Naive thymus-derived CD4-positive, alpha-beta T cell (primary cell): ENCODE measurements at regions not wholly inside any gene's neighbourhood (a gene's known extent, or its start where the extent isn't known, plus 50 kb on each side); places are given as distances from the start of the nearest gene placed in this dataset.

Experiments
- ATAC-seq: fragments of 150-1000 bp; cut with Tn5 transposase; 2 replicates; pipeline ENCODE4 v1.10.0; 2021; ENCODE audit warnings: mild to moderate bottlenecking, moderate library complexity
- CTCF ChIA-PET: fragments of 350-600 bp; sonication (Branson Sonifier 250); formaldehyde crosslinking; loops from one replicate; lab custom pipeline; 2021; ENCODE audit warnings: antibody characterized with exemption; lab: Charles Lee
- POLR2A ChIA-PET: fragments of 350-600 bp; sonication (Branson Sonifier 250); formaldehyde crosslinking; loops from one replicate; lab custom pipeline; 2021; ENCODE audit warnings: antibody characterized with exemption, inconsistent platforms; lab: Charles Lee
- DNase-seq, 9 donors: peaks; one replicate each; pipeline versions ENCODE4 v3.0.0 to v3.0.0-alpha.2; 2020 to 2022; ENCODE audit warnings: mixed read lengths in 1 of 9
- H3K27ac ChIP-seq: one replicate; pipeline ENCODE4 v1.7.0; 2013; ENCODE audit warnings: mild to moderate bottlenecking, low read depth, low read length, moderate library complexity
- H3K27me3 ChIP-seq, 2 donors: one replicate each; pipeline ENCODE4 v1.7.0; 2013; ENCODE audit warnings: low read length in 2 of 2, mild to moderate bottlenecking in 2 of 2, moderate library complexity in 2 of 2; ENCODE audit not compliant: control insufficient read depth in 2 of 2, insufficient read depth in 2 of 2
- H3K36me3 ChIP-seq, 3 experiments: 1 replicate in 2 of 3; 2 replicates in 1 of 3; pipeline ENCODE4 v1.7.0; 2013; ENCODE audit warnings: low read length in 3 of 3, mild to moderate bottlenecking in 3 of 3, moderate library complexity in 1 of 3; ENCODE audit not compliant: insufficient read depth in 3 of 3, control insufficient read depth in 2 of 3
- H3K4me1 ChIP-seq, 2 donors: one replicate each; pipeline ENCODE4 v1.7.0; 2013; ENCODE audit warnings: low read length in 2 of 2, mild to moderate bottlenecking in 2 of 2, moderate library complexity in 1 of 2; ENCODE audit not compliant: control insufficient read depth in 2 of 2, insufficient read depth in 2 of 2
- H3K4me3 ChIP-seq: 2 replicates; pipeline ENCODE4 v1.7.0; 2013; ENCODE audit warnings: mild to moderate bottlenecking, low read length
- H3K9me3 ChIP-seq, 3 experiments: 1 replicate in 2 of 3; 2 replicates in 1 of 3; pipeline ENCODE4 v1.7.0; 2013; ENCODE audit warnings: low read length in 3 of 3; ENCODE audit not compliant: control insufficient read depth in 2 of 3
- H3K27ac Mint-ChIP-seq, 9 donors: one replicate each; pipeline ENCODE4 v1.8.0; 2020 to 2022; ENCODE audit warnings: mixed read lengths in 9 of 9, mild to moderate bottlenecking in 8 of 9, moderate library complexity in 5 of 9, inconsistent platforms in 2 of 9
- H3K27me3 Mint-ChIP-seq, 5 donors: one replicate each; pipeline ENCODE4 v1.8.0; 2021 to 2022; ENCODE audit warnings: mixed read lengths in 5 of 5, mild to moderate bottlenecking in 1 of 5
- H3K36me3 Mint-ChIP-seq, 5 donors: one replicate each; pipeline ENCODE4 v1.8.0; 2020 to 2022; ENCODE audit warnings: mixed read lengths in 5 of 5, mild to moderate bottlenecking in 3 of 5, inconsistent platforms in 1 of 5
- H3K4me1 Mint-ChIP-seq, 7 donors: one replicate each; pipeline ENCODE4 v1.8.0; 2020 to 2022; ENCODE audit warnings: mixed read lengths in 7 of 7, mild to moderate bottlenecking in 3 of 7, inconsistent platforms in 1 of 7
- H3K4me3 Mint-ChIP-seq, 10 donors: one replicate each; pipeline ENCODE4 v1.8.0; 2020 to 2022; ENCODE audit warnings: mild to moderate bottlenecking in 10 of 10, mixed read lengths in 10 of 10, moderate library complexity in 6 of 10, inconsistent platforms in 2 of 10
- H3K9me3 Mint-ChIP-seq, 11 donors: one replicate each; pipeline ENCODE4 v1.8.0; 2020 to 2022; ENCODE audit warnings: mixed read lengths in 11 of 11, mild to moderate bottlenecking in 4 of 11, inconsistent platforms in 1 of 11, moderate library complexity in 1 of 11
- intact Hi-C, 2 donors: fragments of 100-400 bp; cut with micrococcal nuclease; formaldehyde crosslinking; loops; one replicate each; pipeline ENCODE4 v1.15.1; 2023

DNA sequence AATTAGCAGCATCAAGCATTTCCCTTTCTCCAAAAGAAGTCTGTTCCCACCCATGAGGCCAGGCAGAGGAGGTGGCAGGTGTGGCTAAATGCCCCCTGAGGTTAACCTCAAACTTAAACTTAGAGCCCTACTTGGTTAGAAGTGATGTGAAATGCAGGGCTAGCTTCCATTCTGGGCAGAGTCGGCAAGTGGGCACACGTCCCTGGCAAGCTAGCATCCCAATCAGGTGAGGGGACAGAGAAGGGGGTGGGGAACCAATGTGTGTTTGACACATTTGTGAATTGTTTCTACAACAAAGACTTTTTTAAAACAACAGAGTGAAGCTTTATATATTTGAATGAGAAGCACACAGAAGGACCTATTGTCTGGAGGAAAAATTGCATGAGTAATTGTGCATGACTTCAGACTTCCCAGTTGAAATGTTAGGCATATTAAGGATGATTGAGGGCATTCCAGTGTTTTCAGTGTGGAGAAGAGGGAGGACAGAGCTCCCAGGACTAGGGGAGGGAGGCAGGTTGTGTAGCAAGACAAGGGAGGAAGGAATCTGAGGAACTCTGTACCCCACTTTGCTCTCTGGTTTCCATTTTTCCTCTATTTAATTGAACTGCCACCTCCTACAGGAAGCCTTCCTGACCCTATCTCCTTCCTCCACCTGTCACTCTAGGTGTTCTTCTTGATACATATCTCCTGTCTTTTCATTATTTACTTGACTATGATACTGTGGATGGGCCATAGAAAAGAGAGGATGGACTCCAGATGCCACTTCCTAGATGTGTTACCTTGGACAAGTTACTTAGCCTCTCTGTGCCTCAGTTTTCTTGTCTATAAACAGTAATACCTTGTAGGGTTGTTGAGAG, 83.3 kb upstream of the PICALM start:
- H3K27ac ChIP-seq = no peak overlapping the region
- H3K4me3 Mint-ChIP-seq = peak overlapping the region in 1 of 10 donors; percentile 14

DNA sequence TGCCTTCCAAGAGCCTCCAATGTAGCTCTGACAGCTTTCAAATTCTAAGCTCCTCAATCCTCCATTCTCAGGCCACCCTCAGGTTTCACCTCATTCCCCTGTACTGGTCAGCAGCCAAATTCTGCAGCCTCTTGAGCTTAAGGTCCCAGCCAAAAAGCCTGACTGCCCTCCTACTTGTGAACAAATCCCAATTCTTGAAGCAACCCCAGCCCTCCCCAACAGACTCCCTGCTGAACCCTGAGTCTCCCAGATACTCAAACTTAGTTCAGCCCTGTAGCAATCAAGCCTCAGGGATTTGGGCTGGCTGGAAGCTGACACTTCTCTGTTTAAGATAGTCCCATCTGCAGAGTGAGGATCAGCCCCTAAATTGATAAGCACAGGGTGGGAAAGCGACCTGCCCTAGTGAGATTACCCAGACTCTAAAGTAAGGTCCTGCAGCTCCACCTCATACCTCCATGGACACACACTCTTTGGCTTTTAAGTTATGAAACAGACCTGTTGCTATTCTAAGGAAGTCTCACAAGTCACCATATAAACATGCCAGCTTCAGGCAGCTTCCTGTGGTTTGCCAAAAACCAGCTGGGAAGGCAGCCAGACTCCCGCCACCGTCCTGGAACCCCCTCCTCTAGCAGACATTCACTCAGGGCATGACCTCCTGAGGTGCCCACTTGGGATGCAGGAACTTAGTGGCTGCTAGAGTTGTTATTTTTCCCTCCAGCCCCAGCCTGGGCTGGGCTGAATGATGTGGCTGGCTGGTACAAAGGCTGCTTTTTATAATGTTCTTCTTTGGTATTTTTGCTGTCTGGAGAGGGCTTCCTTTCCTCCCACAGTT, 82.5 kb upstream of the PICALM start:
- peak overlapping the region in 3 of 9 donors; percentile 0 to 72 (median 5) for H3K27ac Mint-ChIP-seq
- peaks cover 0 to 2% (median 0%) of the 10 kb centered on the region in 11 donors for H3K9me3 Mint-ChIP-seq
- Histone ChIP-seq H3K27me3 (no peaks in the 10 kb centered on the region), H3K4me3 (no peak overlapping the region), H3K27ac (no peak overlapping the region), H3K9me3 (no peaks in the 10 kb centered on the region), H3K4me1 (peaks cover 0 to 10% of the 10 kb centered on the region in 2 donors), H3K36me3 (no peaks in the 10 kb centered on the region)
- H3K27me3 Mint-ChIP-seq = peaks cover 0 to 5% (median 0%) of the 10 kb centered on the region in 5 donors
- intact Hi-C loops = loop anchor here in 1 of 2 donors (2.0 kb wide), 1 partner anchor 23 kb away; no protein-coding TSS in a partner anchor
- CTCF ChIA-PET = no interaction called here
- H3K4me3 Mint-ChIP-seq = peak overlapping the region in 1 of 10 donors; percentile 16
- no peak for ATAC-seq
- POLR2A ChIA-PET = interaction anchor here (1.2 kb wide), 1 partner anchor 9 kb away, joined by 3 read pairs; no protein-coding TSS in a partner anchor
- DNase-seq = no peak
- H3K36me3 Mint-ChIP-seq = peaks cover 0 to 7% (median 0%) of the 10 kb centered on the region in 5 donors
- peaks cover 0 to 32% (median 13%) of the 10 kb centered on the region in 7 donors for H3K4me1 Mint-ChIP-seq

More for the DNA sequence above, 83.3 kb upstream of the PICALM start:
- Histone ChIP-seq H3K4me3 (no peak overlapping the region), H3K4me1 (peaks cover 0 to 10% of the 10 kb centered on the region in 2 donors), H3K36me3 (no peaks in the 10 kb centered on the region), H3K9me3 (no peaks in the 10 kb centered on the region), H3K27me3 (no peaks in the 10 kb centered on the region)
- ChIA-PET CTCF (no interaction called here), POLR2A (no interaction called here)
- no peak for DNase-seq
- H3K27me3 Mint-ChIP-seq = peaks cover 0 to 5% (median 0%) of the 10 kb centered on the region in 5 donors
- H3K27ac Mint-ChIP-seq = peak overlapping the region in 1 of 9 donors; percentile 5
- no peak for ATAC-seq
- H3K4me1 Mint-ChIP-seq = peaks cover 0 to 33% (median 13%) of the 10 kb centered on the region in 7 donors
- peaks cover 0 to 5% (median 0%) of the 10 kb centered on the region in 5 donors for H3K36me3 Mint-ChIP-seq
- H3K9me3 Mint-ChIP-seq = no peaks in the 10 kb centered on the region
- intact Hi-C loops = loop anchor here in 1 of 2 donors (2.0 kb wide), 1 partner anchor 23 kb away; no protein-coding TSS in a partner anchor

DNA sequence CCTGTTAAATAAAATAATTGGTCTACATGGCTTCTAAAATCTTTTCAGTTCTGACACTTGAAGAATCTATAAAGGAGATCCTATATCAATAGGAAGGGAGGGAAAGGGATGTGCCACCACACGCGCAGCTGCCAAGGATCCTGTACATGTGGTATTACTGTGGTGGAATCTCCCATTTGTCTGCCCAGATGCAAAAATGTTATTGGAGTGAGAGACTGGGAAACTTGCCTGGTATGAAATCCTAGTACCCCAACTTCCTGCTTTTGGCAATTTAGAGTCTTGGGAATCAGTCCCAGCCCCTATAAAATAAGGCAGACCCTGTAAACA, 81.9 kb upstream of the PICALM start:
- Mint-ChIP-seq H3K9me3 (peaks cover 0 to 2% (median 0%) of the 10 kb centered on the region in 11 donors), H3K27me3 (peaks cover 0 to 5% (median 0%) of the 10 kb centered on the region in 5 donors), H3K27ac (no peak overlapping the region), H3K4me1 (peaks cover 0 to 31% (median 13%) of the 10 kb centered on the region in 7 donors), H3K36me3 (peaks cover 0 to 7% (median 0%) of the 10 kb centered on the region in 5 donors), H3K4me3 (peak overlapping the region in 1 of 10 donors; percentile 22)
- POLR2A ChIA-PET = interaction anchor here (1.2 kb wide), 1 partner anchor 9 kb away, joined by 3 read pairs; no protein-coding TSS in a partner anchor
- Histone ChIP-seq H3K4me3 (no peak overlapping the region), H3K4me1 (peaks cover 0 to 10% of the 10 kb centered on the region in 2 donors), H3K9me3 (no peaks in the 10 kb centered on the region), H3K27me3 (no peaks in the 10 kb centered on the region), H3K36me3 (no peaks in the 10 kb centered on the region), H3K27ac (no peak overlapping the region)
- intact Hi-C loops = no loop called here
- ATAC-seq (no peak), DNase-seq (no peak)
- CTCF ChIA-PET = no interaction called here

DNA sequence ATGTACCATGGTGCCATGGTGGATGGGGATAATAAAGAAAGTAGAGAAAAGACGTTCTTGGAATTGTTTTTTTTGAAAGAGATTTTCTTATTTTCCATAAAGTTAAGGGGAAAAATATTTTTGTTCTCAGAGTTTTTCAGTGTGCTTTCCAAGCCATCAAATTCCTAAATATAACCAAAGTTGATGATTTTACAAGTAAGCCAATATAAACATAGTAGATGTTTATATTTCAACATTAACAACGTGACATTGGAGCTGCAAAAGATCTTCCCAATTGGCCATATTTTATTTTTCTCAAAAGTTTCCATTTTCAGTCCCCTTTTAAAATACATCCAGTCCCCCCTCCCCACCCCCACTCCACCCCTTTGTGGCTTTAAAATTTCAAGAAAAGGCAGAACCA, 80.9 kb upstream of the PICALM start:
- H3K27me3 ChIP-seq = no peaks in the 10 kb centered on the region
- Mint-ChIP-seq H3K27ac (no peak overlapping the region), H3K4me1 (peaks cover 0 to 38% (median 13%) of the 10 kb centered on the region in 7 donors), H3K27me3 (peaks cover 0 to 5% (median 0%) of the 10 kb centered on the region in 5 donors), H3K4me3 (no peak overlapping the region), H3K9me3 (peaks cover 0 to 2% (median 0%) of the 10 kb centered on the region in 11 donors), H3K36me3 (peaks cover 0 to 7% (median 0%) of the 10 kb centered on the region in 5 donors)
- intact Hi-C loops = no loop called here
- ChIA-PET CTCF (interaction anchor here (0.7 kb wide), 1 partner anchor 9 kb away, joined by 3 read pairs; no protein-coding TSS in a partner anchor), POLR2A (no interaction called here)
- peaks cover 0 to 10% of the 10 kb centered on the region in 2 donors for H3K4me1 ChIP-seq
- no peak overlapping the region for H3K27ac ChIP-seq
- no peak overlapping the region for H3K4me3 ChIP-seq
- no peak for DNase-seq
- no peak for ATAC-seq
- no peaks in the 10 kb centered on the region for H3K36me3 ChIP-seq
- no peaks in the 10 kb centered on the region for H3K9me3 ChIP-seq

DNA sequence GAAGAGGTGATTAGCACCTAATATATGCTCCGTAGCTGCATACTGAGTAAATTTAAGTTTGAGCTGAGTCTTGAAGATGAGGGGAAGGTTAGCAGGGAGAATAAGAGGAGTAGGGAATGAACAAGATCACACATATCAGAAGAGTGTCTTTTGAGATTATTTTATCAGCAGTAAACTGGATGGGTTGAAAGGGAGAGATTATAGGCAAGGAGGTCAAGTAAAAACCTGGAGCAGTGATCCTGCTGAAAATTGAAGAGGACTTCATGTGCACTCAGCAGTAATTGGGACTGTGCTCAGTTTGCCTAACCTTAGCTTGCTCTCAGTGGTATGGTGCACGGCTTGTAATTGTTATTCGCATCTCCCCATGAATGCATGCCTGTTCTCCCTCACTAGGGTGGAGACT, 79.5 kb upstream of the PICALM start:
- no peaks in the 10 kb centered on the region for H3K9me3 ChIP-seq
- ATAC-seq (no peak), DNase-seq (no peak)
- H3K27ac ChIP-seq = no peak overlapping the region
- H3K4me1 Mint-ChIP-seq = peaks cover 0 to 45% (median 13%) of the 10 kb centered on the region in 7 donors
- no peaks in the 10 kb centered on the region for H3K27me3 ChIP-seq
- ChIA-PET CTCF (no interaction called here), POLR2A (no interaction called here)
- H3K27ac Mint-ChIP-seq = no peak overlapping the region
- H3K4me3 ChIP-seq = no peak overlapping the region
- H3K4me1 ChIP-seq = peaks cover 0 to 23% of the 10 kb centered on the region in 2 donors
- H3K36me3 Mint-ChIP-seq = peaks cover 0 to 12% (median 0%) of the 10 kb centered on the region in 5 donors
- peaks cover 0 to 5% (median 0%) of the 10 kb centered on the region in 11 donors for H3K9me3 Mint-ChIP-seq
- no peaks in the 10 kb centered on the region for H3K36me3 ChIP-seq
- H3K4me3 Mint-ChIP-seq = no peak overlapping the region
- H3K27me3 Mint-ChIP-seq = peaks cover 0 to 5% (median 0%) of the 10 kb centered on the region in 5 donors
- intact Hi-C loops = no loop called here

DNA sequence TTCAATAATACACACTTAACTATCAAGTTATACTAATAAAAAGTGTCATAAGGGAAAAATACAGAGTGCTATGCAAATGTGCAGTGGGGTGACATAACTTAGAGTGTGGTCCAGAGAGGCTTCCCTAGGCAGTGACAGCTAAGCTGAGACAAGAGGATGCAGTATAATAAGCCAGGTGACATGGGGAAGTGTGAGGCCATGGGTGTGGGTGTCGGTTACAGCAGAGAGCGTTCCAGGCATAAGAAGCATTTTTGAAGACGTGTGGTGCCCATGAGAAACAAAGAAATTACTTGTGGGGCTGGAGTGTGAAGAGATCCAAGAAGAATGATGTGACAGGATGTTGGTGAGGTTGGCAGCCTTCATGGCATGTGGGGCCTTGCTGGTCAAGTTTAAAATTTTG, 78.1 kb upstream of the PICALM start:
- ATAC-seq = no peak
- intact Hi-C loops = no loop called here
- POLR2A ChIA-PET = no interaction called here
- no peak overlapping the region for H3K27ac Mint-ChIP-seq
- Histone ChIP-seq H3K27ac (no peak overlapping the region), H3K4me3 (no peak overlapping the region), H3K4me1 (peaks cover 0 to 29% of the 10 kb centered on the region in 2 donors), H3K36me3 (no peaks in the 10 kb centered on the region), H3K27me3 (no peaks in the 10 kb centered on the region), H3K9me3 (no peaks in the 10 kb centered on the region)
- peaks cover 0 to 5% (median 0%) of the 10 kb centered on the region in 5 donors for H3K27me3 Mint-ChIP-seq
- peaks cover 0 to 16% (median 0%) of the 10 kb centered on the region in 5 donors for H3K36me3 Mint-ChIP-seq
- no peak for DNase-seq
- peaks cover 0 to 46% (median 8%) of the 10 kb centered on the region in 7 donors for H3K4me1 Mint-ChIP-seq
- H3K9me3 Mint-ChIP-seq = peaks cover 0 to 6% (median 0%) of the 10 kb centered on the region in 11 donors
- no peak overlapping the region for H3K4me3 Mint-ChIP-seq
- CTCF ChIA-PET = no interaction called here
